HEK293 (cell line): ENCODE measurements at regions not wholly inside any gene's neighbourhood (a gene's known extent, or its start where the extent isn't known, plus 50 kb on each side); places are given as distances from the start of the nearest gene placed in this dataset.

ENCODE experiments used
- PRDM1 ChIP-seq: fragments of 450-650 bp; formaldehyde crosslinking; IDR thresholded peaks from 2 replicates; pipeline ENCODE4; 2016; ENCODE audit warnings: missing biosample characterization, missing genetic modification characterization
- SP2 ChIP-seq: fragments of 450-650 bp; formaldehyde crosslinking; IDR thresholded peaks from 2 replicates; pipeline ENCODE4 v1.5.1; 2016; ENCODE audit warnings: missing biosample characterization, missing genetic modification characterization
- WT1 ChIP-seq: fragments of 450-650 bp; formaldehyde crosslinking; IDR thresholded peaks from 2 replicates; pipeline ENCODE4 v1.5.1; 2016; ENCODE audit warnings: missing biosample characterization, missing genetic modification characterization
- ZNF274 ChIP-seq, 2 experiments: fragments of 200-500 bp in 1 of 2; fragments of 450-650 bp in 1 of 2; sonication (Bioruptor generic) in 1 of 2; formaldehyde crosslinking in 1 of 2; IDR thresholded peaks; 2 replicates each; pipeline versions ENCODE4 v1.5.1 to v1.6.1; 2014 to 2016; ENCODE audit warnings: borderline replicate concordance in 1 of 2, inconsistent platforms in 1 of 2, low read length in 1 of 2, missing biosample characterization in 1 of 2, missing genetic modification characterization in 1 of 2
- ZNF37A ChIP-seq: fragments of 450-650 bp; IDR thresholded peaks from 2 replicates; pipeline ENCODE4 v1.5.1; 2018; ENCODE audit warnings: missing biosample characterization, missing genetic modification characterization
- ZNF48 ChIP-seq: fragments of 450-650 bp; formaldehyde crosslinking; IDR thresholded peaks from 2 replicates; pipeline ENCODE4 v1.5.1; 2016; ENCODE audit warnings: missing biosample characterization, missing genetic modification characterization
- ZNF660 ChIP-seq: fragments of 450-650 bp; IDR thresholded peaks from 2 replicates; pipeline ENCODE4 v1.5.1; 2018; ENCODE audit warnings: missing biosample characterization, mild to moderate bottlenecking, missing genetic modification characterization
- TF ChIP-seq, protein P1 (sequence below): fragments of 450-650 bp; formaldehyde crosslinking; IDR thresholded peaks from 2 replicates; pipeline ENCODE4 v1.5.1; 2016; ENCODE audit warnings: missing biosample characterization, missing genetic modification characterization
- TF ChIP-seq, protein P2 (sequence below): fragments of 450-650 bp; formaldehyde crosslinking; IDR thresholded peaks from 2 replicates; pipeline ENCODE4 v1.5.1; 2016; ENCODE audit warnings: missing biosample characterization, missing genetic modification characterization
- TF ChIP-seq, protein P3 (sequence below): fragments of 450-650 bp; formaldehyde crosslinking; IDR thresholded peaks from 2 replicates; pipeline ENCODE4 v1.5.1; 2016; ENCODE audit warnings: missing biosample characterization, missing genetic modification characterization
- TF ChIP-seq, protein P4 (sequence below): sonication (generic); formaldehyde crosslinking; IDR thresholded peaks from 2 replicates; pipeline ENCODE4 v1.8.1; 2022; ENCODE audit warnings: mild to moderate bottlenecking, moderate library complexity, missing genetic modification reagents

DNA sequence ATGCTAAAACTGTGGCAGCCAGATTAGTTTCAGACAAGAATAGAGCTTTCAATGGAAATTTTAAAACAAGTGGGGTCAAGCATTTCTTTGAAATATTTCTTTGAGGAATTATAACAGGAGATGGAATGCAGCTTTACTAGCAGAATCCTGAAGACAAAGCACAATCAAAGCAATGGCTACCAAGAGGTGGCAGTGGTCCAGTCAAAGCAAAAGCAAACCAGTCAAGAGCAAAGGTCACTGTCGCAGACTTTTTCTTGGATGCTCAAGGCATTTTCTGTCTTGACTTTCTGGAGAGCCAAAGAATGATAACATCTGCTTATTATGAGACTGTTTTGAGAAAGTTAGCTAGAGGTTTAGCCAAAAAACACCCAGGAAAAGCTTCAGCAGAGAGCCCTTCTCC lies 351.2 kb upstream of the DLGAP1 start:
- TF ChIP-seq, protein P1, sequence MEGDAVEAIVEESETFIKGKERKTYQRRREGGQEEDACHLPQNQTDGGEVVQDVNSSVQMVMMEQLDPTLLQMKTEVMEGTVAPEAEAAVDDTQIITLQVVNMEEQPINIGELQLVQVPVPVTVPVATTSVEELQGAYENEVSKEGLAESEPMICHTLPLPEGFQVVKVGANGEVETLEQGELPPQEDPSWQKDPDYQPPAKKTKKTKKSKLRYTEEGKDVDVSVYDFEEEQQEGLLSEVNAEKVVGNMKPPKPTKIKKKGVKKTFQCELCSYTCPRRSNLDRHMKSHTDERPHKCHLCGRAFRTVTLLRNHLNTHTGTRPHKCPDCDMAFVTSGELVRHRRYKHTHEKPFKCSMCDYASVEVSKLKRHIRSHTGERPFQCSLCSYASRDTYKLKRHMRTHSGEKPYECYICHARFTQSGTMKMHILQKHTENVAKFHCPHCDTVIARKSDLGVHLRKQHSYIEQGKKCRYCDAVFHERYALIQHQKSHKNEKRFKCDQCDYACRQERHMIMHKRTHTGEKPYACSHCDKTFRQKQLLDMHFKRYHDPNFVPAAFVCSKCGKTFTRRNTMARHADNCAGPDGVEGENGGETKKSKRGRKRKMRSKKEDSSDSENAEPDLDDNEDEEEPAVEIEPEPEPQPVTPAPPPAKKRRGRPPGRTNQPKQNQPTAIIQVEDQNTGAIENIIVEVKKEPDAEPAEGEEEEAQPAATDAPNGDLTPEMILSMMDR (tag by site-specific recombination) = no peak
- TF ChIP-seq PRDM1 (tag by site-specific recombination) = no peak
- TF ChIP-seq ZNF274 (IDR thresholded peaks at IDR 0.05; ENCODE audit: low read length) = no peak
- no peak for TF ChIP-seq ZNF274 (tag by site-specific recombination; IDR thresholded peaks at IDR 0.05; ENCODE audit: borderline replicate concordance)
- TF ChIP-seq, protein P2, sequence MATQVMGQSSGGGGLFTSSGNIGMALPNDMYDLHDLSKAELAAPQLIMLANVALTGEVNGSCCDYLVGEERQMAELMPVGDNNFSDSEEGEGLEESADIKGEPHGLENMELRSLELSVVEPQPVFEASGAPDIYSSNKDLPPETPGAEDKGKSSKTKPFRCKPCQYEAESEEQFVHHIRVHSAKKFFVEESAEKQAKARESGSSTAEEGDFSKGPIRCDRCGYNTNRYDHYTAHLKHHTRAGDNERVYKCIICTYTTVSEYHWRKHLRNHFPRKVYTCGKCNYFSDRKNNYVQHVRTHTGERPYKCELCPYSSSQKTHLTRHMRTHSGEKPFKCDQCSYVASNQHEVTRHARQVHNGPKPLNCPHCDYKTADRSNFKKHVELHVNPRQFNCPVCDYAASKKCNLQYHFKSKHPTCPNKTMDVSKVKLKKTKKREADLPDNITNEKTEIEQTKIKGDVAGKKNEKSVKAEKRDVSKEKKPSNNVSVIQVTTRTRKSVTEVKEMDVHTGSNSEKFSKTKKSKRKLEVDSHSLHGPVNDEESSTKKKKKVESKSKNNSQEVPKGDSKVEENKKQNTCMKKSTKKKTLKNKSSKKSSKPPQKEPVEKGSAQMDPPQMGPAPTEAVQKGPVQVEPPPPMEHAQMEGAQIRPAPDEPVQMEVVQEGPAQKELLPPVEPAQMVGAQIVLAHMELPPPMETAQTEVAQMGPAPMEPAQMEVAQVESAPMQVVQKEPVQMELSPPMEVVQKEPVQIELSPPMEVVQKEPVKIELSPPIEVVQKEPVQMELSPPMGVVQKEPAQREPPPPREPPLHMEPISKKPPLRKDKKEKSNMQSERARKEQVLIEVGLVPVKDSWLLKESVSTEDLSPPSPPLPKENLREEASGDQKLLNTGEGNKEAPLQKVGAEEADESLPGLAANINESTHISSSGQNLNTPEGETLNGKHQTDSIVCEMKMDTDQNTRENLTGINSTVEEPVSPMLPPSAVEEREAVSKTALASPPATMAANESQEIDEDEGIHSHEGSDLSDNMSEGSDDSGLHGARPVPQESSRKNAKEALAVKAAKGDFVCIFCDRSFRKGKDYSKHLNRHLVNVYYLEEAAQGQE = no peak
- no peak for TF ChIP-seq ZNF48
- TF ChIP-seq, protein P3, sequence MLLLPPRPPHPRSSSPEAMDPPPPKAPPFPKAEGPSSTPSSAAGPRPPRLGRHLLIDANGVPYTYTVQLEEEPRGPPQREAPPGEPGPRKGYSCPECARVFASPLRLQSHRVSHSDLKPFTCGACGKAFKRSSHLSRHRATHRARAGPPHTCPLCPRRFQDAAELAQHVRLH (tag by site-specific recombination) = no peak
- no peak for TF ChIP-seq SP2
- TF ChIP-seq WT1 = no peak
- no peak for TF ChIP-seq ZNF660 (tag by site-specific recombination)
- TF ChIP-seq, protein P4, sequence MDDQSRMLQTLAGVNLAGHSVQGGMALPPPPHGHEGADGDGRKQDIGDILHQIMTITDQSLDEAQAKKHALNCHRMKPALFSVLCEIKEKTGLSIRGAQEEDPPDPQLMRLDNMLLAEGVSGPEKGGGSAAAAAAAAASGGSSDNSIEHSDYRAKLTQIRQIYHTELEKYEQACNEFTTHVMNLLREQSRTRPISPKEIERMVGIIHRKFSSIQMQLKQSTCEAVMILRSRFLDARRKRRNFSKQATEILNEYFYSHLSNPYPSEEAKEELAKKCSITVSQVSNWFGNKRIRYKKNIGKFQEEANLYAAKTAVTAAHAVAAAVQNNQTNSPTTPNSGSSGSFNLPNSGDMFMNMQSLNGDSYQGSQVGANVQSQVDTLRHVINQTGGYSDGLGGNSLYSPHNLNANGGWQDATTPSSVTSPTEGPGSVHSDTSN (CRISPR knock-in tag) = no peak
- no peak for TF ChIP-seq ZNF37A (tag by site-specific recombination)
